Fibroblast of the aortic adventitia (primary cell): ENCODE measurements at regions not wholly inside any gene's neighbourhood (a gene's known extent, or its start where the extent isn't known, plus 50 kb on each side); places are given as distances from the start of the nearest gene placed in this dataset.

Experiments used
- DNase-seq: peaks from one replicate; pipeline ENCODE4 v3.0.0-alpha.2; 2010; ENCODE audit warnings: low read depth
- H3K4me3 ChIP-seq: 2 replicates; pipeline ENCODE4 v1.5.1; 2011; ENCODE audit warnings: low read depth, mild to moderate bottlenecking, control low read depth, low read length, moderate library complexity
- TF ChIP-seq, protein P1 (sequence below): IDR thresholded peaks from 2 replicates; pipeline ENCODE4 v1.5.1; 2011; ENCODE audit warnings: mild to moderate bottlenecking, low read length, control low read depth, inconsistent platforms; ENCODE audit not compliant: insufficient read depth

DNA sequence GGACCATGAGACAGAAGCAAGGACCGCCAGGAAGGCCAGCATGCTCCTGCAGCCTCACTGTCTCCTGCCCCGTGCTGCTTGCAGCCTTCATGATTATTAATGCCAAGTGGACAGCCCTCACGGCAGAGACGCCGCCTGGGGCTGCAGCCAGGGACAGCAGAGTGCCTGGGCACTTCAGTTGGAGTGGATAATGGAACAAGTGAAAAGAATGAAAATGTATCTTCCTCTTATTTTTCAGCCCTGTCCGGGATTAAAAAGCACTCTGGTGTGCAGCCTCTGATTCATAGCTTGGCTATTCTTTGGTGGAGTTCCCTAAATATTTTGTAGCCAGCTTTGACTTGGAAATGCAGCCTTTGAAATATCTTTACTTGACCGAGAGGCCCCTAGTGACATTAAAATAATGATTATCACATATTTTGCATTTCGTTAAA is 1404.2 kb downstream of the BRD1 start:
- DNase-seq = peak; percentile 1
- TF ChIP-seq, protein P1, sequence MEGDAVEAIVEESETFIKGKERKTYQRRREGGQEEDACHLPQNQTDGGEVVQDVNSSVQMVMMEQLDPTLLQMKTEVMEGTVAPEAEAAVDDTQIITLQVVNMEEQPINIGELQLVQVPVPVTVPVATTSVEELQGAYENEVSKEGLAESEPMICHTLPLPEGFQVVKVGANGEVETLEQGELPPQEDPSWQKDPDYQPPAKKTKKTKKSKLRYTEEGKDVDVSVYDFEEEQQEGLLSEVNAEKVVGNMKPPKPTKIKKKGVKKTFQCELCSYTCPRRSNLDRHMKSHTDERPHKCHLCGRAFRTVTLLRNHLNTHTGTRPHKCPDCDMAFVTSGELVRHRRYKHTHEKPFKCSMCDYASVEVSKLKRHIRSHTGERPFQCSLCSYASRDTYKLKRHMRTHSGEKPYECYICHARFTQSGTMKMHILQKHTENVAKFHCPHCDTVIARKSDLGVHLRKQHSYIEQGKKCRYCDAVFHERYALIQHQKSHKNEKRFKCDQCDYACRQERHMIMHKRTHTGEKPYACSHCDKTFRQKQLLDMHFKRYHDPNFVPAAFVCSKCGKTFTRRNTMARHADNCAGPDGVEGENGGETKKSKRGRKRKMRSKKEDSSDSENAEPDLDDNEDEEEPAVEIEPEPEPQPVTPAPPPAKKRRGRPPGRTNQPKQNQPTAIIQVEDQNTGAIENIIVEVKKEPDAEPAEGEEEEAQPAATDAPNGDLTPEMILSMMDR = no peak
- H3K4me3 ChIP-seq = no peak overlapping the region

DNA sequence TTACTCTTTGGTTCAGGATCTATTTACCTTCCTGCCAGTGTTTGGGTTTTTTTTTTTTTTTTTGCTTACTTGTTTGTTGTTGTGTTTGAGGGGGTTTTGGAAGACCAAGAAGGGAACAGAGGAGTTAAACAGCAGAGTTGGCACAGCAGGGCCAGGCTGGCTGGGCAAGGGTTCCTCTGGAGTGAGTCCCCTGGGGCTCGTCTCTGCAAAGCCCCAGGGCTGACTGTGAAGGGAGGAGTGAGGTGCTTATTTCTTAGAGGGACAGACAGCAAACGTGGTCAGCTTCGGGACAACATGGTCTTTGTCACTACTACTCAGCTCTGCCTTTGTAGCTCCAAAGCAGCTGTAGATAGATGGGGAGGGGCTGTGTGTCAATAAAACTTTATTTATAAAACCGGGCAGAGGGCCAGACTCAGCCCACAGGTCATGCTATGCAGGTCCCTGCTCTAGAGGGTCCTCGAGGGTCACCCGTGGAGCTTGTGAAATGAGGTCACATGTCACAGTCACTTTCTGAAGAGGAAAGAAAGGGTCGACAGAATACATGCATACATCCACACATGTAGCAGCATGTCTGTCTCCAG is 1404.7 kb downstream of the BRD1 start:
- H3K4me3 ChIP-seq = no peak overlapping the region
- TF ChIP-seq, protein P1 = no peak
- DNase-seq = no peak

DNA sequence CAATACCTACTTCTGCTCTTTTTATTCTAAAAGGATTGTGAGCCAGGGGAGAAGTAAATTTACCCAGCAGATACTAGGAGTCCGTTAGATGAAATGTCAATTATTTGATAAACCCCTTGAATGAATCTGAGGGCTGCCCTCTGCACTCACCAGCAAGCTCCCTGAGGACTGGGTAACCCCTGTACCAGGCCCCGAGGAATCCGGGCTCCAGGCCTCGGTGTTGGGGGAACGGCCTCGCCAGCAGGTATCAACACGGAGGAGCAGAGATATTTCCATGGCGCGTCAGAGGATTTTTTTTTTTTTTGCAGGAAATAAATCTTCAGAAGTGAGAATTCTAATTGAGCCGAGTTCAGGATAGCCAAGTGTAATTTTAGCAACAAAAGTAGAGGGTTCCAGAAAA is 1408.8 kb downstream of the BRD1 start:
- TF ChIP-seq, protein P1 = no peak
- DNase-seq = no peak
- no peak overlapping the region for H3K4me3 ChIP-seq

GRCh38 chr22:48417225-48418070 is 1410.2 kb downstream of the BRD1 start:
- DNase-seq = no peak
- TF ChIP-seq, protein P1 = no peak
- H3K4me3 ChIP-seq = no peak overlapping the region

DNA sequence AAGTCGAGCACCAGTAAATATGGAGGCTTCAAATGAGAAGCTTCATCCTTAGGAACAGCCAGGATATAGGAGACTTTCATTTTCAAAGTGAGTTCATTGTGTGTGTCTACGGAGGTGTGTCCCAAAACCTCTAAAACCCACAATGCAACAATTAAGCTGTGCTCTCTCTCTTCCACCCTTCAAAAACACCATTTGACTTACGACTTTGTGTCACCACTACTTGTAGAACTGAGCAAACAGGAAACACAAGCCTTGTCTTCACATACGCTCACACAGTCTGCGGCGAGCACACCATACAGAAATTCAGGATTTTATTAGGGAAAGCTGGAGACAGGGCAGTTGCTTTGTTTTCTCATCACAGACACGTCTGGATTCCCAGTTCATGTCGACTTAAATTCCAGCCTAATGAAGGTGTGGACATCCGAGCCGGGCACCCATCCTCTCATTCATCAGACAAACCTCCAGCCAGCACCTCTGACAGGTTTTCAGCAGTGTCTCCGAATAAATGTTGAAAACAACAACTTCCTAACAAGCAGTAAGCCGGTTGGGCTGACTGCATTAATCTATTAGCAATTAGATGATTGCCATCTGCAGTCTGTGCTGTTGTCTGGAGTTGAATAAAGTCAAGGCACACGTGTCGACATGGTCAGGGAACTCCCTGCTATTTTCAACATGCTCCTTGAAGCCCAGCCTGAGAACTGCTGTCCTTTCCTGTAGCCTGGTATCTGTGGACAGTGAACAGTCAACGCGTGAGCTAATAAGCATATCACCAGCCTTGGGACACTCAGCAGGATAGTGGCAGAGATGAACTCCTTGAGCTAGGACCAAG is 1411.1 kb downstream of the BRD1 start:
- H3K4me3 ChIP-seq = no peak overlapping the region
- TF ChIP-seq, protein P1 = no peak
- DNase-seq = no peak

DNA sequence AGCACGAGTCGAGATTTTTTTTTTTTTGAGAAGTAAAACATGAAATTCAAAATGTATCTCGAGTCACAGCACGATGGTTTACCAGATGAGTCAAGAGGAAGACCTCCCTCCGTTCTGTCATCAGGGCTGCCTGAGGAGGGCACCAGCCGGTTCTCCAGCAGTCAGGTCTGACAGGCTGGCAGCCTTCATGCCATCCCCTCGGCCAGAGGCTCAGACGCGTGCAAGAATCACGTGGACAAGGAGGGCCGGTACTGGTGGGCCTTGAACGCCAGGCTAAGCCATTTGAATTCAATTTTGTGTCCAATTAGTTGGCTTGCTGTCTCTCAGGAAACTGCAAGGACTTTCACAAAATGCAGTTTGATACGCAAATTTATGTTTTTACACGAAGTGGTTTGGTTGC is 1412.2 kb downstream of the BRD1 start:
- no peak for DNase-seq
- TF ChIP-seq, protein P1 = no peak
- H3K4me3 ChIP-seq = no peak overlapping the region
